Osteoblast (primary cell): ENCODE measurements at regions not wholly inside any gene's neighbourhood (a gene's known extent, or its start where the extent isn't known, plus 50 kb on each side); places are given as distances from the start of the nearest gene placed in this dataset.
A peak's percentile ranks its signal among the peaks of the same experiment; 100 is the strongest.

Source experiments
- DNase-seq: peaks from one replicate; pipeline ENCODE4 v3.0.0; 2011; ENCODE audit warnings: low spot score, mixed read lengths; ENCODE audit not compliant: insufficient read length; ENCODE audit errors: missing footprints
- H2AFZ ChIP-seq: 2 replicates; pipeline ENCODE4 v1.6.0; 2011; ENCODE audit warnings: mild to moderate bottlenecking, low read length
- H3K27ac ChIP-seq: 2 replicates; pipeline ENCODE4 v1.5.1; 2011; ENCODE audit warnings: mild to moderate bottlenecking, low read depth, low read length, moderate library complexity
- H3K27me3 ChIP-seq: 2 replicates; pipeline ENCODE4 v1.6.0; 2012; ENCODE audit warnings: mild to moderate bottlenecking, control low read depth, inconsistent platforms, low read length, moderate library complexity; ENCODE audit not compliant: insufficient read depth
- H3K36me3 ChIP-seq: 2 replicates; pipeline ENCODE4 v1.5.1; 2011; ENCODE audit warnings: mild to moderate bottlenecking, low read length, control low read depth, moderate library complexity; ENCODE audit not compliant: insufficient read depth
- H3K4me1 ChIP-seq: 2 replicates; pipeline ENCODE4 v1.5.1; 2011; ENCODE audit warnings: mild to moderate bottlenecking, low read length, control low read depth, moderate library complexity; ENCODE audit not compliant: insufficient read depth
- H3K4me2 ChIP-seq: 2 replicates; pipeline ENCODE4 v1.6.0; 2011; ENCODE audit warnings: mild to moderate bottlenecking, low read length; ENCODE audit not compliant: insufficient read depth
- H3K4me3 ChIP-seq: fragments of 200-600 bp; sonication (generic); 3 replicates; pipeline ENCODE4 v1.5.1; 2012; ENCODE audit warnings: mild to moderate bottlenecking, low read length, inconsistent platforms; ENCODE audit not compliant: insufficient read depth
- H3K79me2 ChIP-seq: 2 replicates; pipeline ENCODE4 v1.6.0; 2012; ENCODE audit warnings: mild to moderate bottlenecking, low read length, control low read depth, inconsistent platforms; ENCODE audit not compliant: insufficient read depth
- H3K9me3 ChIP-seq: 2 replicates; pipeline ENCODE4 v1.5.1; 2011; ENCODE audit warnings: low read depth, low read length, control low read depth
- H4K20me1 ChIP-seq: 2 replicates; pipeline ENCODE4 v1.6.0; 2012; ENCODE audit warnings: mild to moderate bottlenecking, low read length, control low read depth; ENCODE audit not compliant: insufficient read depth
- TF ChIP-seq, protein P1 (sequence below): IDR thresholded peaks from 2 replicates; pipeline ENCODE4 v1.5.1; 2011; ENCODE audit warnings: mild to moderate bottlenecking, low read depth, low read length, moderate library complexity; ENCODE audit errors: extremely low read depth

GRCh38 chr13:29676535-29676934 is 81.0 kb upstream of the SLC7A1 start:
- H3K9me3 ChIP-seq, result no peaks in the 10 kb centered on the region
- TF ChIP-seq, protein P1, sequence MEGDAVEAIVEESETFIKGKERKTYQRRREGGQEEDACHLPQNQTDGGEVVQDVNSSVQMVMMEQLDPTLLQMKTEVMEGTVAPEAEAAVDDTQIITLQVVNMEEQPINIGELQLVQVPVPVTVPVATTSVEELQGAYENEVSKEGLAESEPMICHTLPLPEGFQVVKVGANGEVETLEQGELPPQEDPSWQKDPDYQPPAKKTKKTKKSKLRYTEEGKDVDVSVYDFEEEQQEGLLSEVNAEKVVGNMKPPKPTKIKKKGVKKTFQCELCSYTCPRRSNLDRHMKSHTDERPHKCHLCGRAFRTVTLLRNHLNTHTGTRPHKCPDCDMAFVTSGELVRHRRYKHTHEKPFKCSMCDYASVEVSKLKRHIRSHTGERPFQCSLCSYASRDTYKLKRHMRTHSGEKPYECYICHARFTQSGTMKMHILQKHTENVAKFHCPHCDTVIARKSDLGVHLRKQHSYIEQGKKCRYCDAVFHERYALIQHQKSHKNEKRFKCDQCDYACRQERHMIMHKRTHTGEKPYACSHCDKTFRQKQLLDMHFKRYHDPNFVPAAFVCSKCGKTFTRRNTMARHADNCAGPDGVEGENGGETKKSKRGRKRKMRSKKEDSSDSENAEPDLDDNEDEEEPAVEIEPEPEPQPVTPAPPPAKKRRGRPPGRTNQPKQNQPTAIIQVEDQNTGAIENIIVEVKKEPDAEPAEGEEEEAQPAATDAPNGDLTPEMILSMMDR, result no peak
- H2AFZ ChIP-seq, result peak overlapping the region; percentile 36
- H3K4me2 ChIP-seq, result peak overlapping the region; percentile 72
- peak overlapping the region; percentile 49 for H3K4me3 ChIP-seq
- H3K4me1 ChIP-seq, result peaks cover 12% of the 10 kb centered on the region
- H3K36me3 ChIP-seq, result no peaks in the 10 kb centered on the region
- no peak for DNase-seq
- no peaks in the 10 kb centered on the region for H3K79me2 ChIP-seq
- H3K27ac ChIP-seq, result peak overlapping the region; percentile 35
- no peaks in the 10 kb centered on the region for H3K27me3 ChIP-seq
- H4K20me1 ChIP-seq, result no peaks in the 10 kb centered on the region

- Histone ChIP-seq H2AFZ (no peak overlapping the region), H3K36me3 (no peaks in the 10 kb centered on the region), H3K4me2 (no peak overlapping the region), H3K27me3 (no peaks in the 10 kb centered on the region), H4K20me1 (no peaks in the 10 kb centered on the region), H3K79me2 (no peaks in the 10 kb centered on the region), H3K4me3 (no peak overlapping the region), H3K4me1 (peaks cover 12% of the 10 kb centered on the region), H3K27ac (no peak overlapping the region), H3K9me3 (no peaks in the 10 kb centered on the region)
- TF ChIP-seq, protein P1, result no peak
- no peak for DNase-seq
These were observed 79.0 kb upstream of the SLC7A1 start for GRCh38 chr13:29674532-29674931.

- no peaks in the 10 kb centered on the region for H3K4me1 ChIP-seq
- no peaks in the 10 kb centered on the region for H3K79me2 ChIP-seq
- TF ChIP-seq, protein P1, result no peak
- no peak overlapping the region for H3K4me3 ChIP-seq
- no peak overlapping the region for H3K27ac ChIP-seq
- H2AFZ ChIP-seq, result no peak overlapping the region
- DNase-seq, result peak; percentile 23
- no peak overlapping the region for H3K4me2 ChIP-seq
- H3K36me3 ChIP-seq, result no peaks in the 10 kb centered on the region
- H3K9me3 ChIP-seq, result no peaks in the 10 kb centered on the region
- no peaks in the 10 kb centered on the region for H3K27me3 ChIP-seq
- no peaks in the 10 kb centered on the region for H4K20me1 ChIP-seq
These were observed 69.1 kb upstream of the SLC7A1 start for GRCh38 chr13:29664591-29664990.

GRCh38 chr13:29654843-29655547 is 59.5 kb upstream of the SLC7A1 start:
- no peaks in the 10 kb centered on the region for H3K27me3 ChIP-seq
- no peaks in the 10 kb centered on the region for H3K9me3 ChIP-seq
- no peak overlapping the region for H3K4me3 ChIP-seq
- peak overlapping the region; percentile 4 for H3K27ac ChIP-seq
- no peaks in the 10 kb centered on the region for H3K79me2 ChIP-seq
- DNase-seq, result peak; percentile 19
- H4K20me1 ChIP-seq, result no peaks in the 10 kb centered on the region
- peak overlapping the region; percentile 45 for H3K4me2 ChIP-seq
- H3K36me3 ChIP-seq, result no peaks in the 10 kb centered on the region
- TF ChIP-seq, protein P1, result no peak
- H2AFZ ChIP-seq, result no peak overlapping the region
- H3K4me1 ChIP-seq, result peaks cover 14% of the 10 kb centered on the region
